Activated naive CD8-positive, alpha-beta T cell treated with anti-CD3 and anti-CD28 coated beads, Interleukin-2, amount 10 ng/mL, durations not matched to agents 7 days and 5 days (primary cell): ENCODE measurements at regions not wholly inside any gene's neighbourhood (a gene's known extent, or its start where the extent isn't known, plus 50 kb on each side); places are given as distances from the start of the nearest gene placed in this dataset.

ENCODE experiments used
- ATAC-seq: fragments of 150-1000 bp; cut with Tn5 transposase; one replicate; pipeline ENCODE4 v1.10.0; 2021; ENCODE audit warnings: low read depth, moderate library complexity
- POLR2A ChIA-PET: fragments of 350-600 bp; sonication (Branson Sonifier 250); formaldehyde crosslinking; loops from one replicate; lab custom pipeline; 2021; ENCODE audit warnings: antibody characterized with exemption; lab: Charles Lee
- DNase-seq: peaks from one replicate; pipeline ENCODE4 v3.0.0; 2021
- H3K27ac Mint-ChIP-seq: one replicate; pipeline ENCODE4 v1.8.0; 2022; ENCODE audit warnings: mild to moderate bottlenecking, mixed read lengths
- H3K27me3 Mint-ChIP-seq: one replicate; pipeline ENCODE4 v1.8.0; 2022; ENCODE audit warnings: mild to moderate bottlenecking, moderate library complexity, mixed read lengths
- H3K36me3 Mint-ChIP-seq: one replicate; pipeline ENCODE4 v1.8.0; 2021; ENCODE audit warnings: mild to moderate bottlenecking, mixed read lengths
- H3K4me1 Mint-ChIP-seq: one replicate; pipeline ENCODE4 v1.8.0; 2021; ENCODE audit warnings: mixed read lengths
- H3K4me3 Mint-ChIP-seq: one replicate; pipeline ENCODE4 v1.8.0; 2022; ENCODE audit warnings: mild to moderate bottlenecking, moderate library complexity, mixed read lengths
- H3K9me3 Mint-ChIP-seq: one replicate; pipeline ENCODE4 v1.8.0; 2021; ENCODE audit warnings: mixed read lengths

DNA sequence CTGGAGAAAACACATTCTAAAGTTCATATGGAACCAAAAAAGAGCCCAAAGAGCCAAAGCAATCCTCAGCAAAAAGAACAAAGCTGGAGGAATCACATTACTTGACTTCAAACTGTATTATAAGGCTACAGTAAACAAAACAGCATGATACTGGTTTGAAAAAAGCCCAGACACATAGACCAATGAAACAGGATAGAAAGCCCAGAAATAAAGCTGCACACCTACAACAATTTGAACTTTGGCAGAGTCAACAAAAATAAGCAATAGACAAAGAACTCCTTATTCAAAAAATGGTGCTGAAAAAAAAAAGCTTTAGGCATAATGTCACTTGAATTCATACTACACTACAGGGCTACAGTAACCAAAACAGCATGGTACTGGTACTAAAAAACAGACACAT, 289.6 kb downstream of the NR4A2 start:
- POLR2A ChIA-PET, result no interaction called here

DNA sequence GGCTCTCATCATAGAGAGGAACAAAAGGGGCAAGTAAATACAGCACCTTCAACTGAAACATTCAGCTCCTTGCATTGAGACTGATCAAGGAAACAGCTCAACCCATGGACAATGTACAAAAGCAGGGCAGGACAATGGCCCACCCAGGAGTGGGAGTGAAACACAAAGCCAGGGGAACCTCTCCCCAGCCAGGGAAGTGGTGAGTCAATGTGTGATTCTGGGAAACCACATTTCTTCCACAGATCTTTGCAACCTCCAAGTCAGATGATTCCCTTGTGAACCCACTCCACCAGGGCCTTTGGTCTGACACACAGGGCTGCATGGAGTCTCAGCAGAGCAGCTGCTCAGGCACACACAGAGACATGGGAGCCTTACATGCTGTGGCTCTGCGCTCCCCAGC, 294.5 kb downstream of the NR4A2 start:
- H3K27me3 Mint-ChIP-seq, result no peaks in the 10 kb centered on the region
- H3K9me3 Mint-ChIP-seq, result peaks cover 1% of the 10 kb centered on the region
- no peaks in the 10 kb centered on the region for H3K36me3 Mint-ChIP-seq
- POLR2A ChIA-PET, result no interaction called here
- H3K4me1 Mint-ChIP-seq, result no peaks in the 10 kb centered on the region
- H3K4me3 Mint-ChIP-seq, result no peak overlapping the region
- no peak for ATAC-seq
- DNase-seq, result no peak
- no peak overlapping the region for H3K27ac Mint-ChIP-seq

More for the DNA sequence above, 289.6 kb downstream of the NR4A2 start:
- Mint-ChIP-seq H3K27me3 (no peaks in the 10 kb centered on the region), H3K4me3 (no peak overlapping the region), H3K4me1 (no peaks in the 10 kb centered on the region), H3K9me3 (peaks cover 1% of the 10 kb centered on the region), H3K27ac (no peak overlapping the region), H3K36me3 (no peaks in the 10 kb centered on the region)
- no peak for ATAC-seq
- no peak for DNase-seq

DNA sequence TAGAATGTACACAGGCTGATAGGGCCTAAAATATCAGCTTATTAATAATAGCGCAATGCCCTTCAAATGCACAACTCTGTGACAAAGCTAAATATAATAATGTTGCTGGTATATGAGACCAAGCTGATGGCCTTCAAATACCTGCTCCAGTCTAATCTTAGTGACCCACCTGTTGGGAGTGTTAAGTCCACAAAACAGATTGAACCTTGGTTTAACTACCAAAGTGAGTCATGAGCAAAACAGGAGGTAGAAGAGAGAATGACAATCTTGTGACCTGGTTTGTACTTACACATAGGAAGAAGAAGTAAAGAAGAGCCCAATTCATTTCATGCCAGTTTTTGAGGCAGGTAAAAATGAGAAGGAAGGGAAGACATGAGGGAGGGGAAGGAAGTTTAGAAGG, 295.0 kb downstream of the NR4A2 start:
- H3K36me3 Mint-ChIP-seq, result no peaks in the 10 kb centered on the region
- DNase-seq (no peak), ATAC-seq (no peak)

DNA sequence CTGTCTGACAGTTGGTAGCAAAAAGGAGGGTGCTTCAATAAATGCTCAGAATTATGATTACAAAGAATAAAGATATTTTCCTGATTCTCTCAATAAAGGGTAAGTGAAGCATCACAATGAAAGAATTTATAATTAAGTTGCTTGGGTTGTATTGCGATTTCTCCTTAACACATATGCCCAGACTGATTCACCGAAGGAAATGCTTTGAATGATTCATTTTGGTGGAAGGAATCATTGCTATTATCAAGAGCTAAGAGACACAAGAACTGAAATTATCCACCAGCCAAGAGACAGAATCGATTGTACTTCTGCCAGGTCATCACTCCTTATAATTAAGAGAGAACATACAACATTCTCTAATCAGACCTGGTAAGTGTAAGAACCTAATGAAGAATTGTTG, 301.4 kb downstream of the NR4A2 start:
- DNase-seq, result no peak
- Mint-ChIP-seq H3K27ac (no peak overlapping the region), H3K27me3 (no peaks in the 10 kb centered on the region), H3K4me3 (no peak overlapping the region), H3K9me3 (no peaks in the 10 kb centered on the region), H3K36me3 (no peaks in the 10 kb centered on the region), H3K4me1 (no peaks in the 10 kb centered on the region)
- no peak for ATAC-seq
- POLR2A ChIA-PET, result no interaction called here

More for the DNA sequence above, 295.0 kb downstream of the NR4A2 start:
- H3K4me3 Mint-ChIP-seq, result no peak overlapping the region
- H3K4me1 Mint-ChIP-seq, result no peaks in the 10 kb centered on the region
- H3K9me3 Mint-ChIP-seq, result peaks cover 1% of the 10 kb centered on the region
- no peak overlapping the region for H3K27ac Mint-ChIP-seq
- POLR2A ChIA-PET, result no interaction called here
- no peaks in the 10 kb centered on the region for H3K27me3 Mint-ChIP-seq

DNA sequence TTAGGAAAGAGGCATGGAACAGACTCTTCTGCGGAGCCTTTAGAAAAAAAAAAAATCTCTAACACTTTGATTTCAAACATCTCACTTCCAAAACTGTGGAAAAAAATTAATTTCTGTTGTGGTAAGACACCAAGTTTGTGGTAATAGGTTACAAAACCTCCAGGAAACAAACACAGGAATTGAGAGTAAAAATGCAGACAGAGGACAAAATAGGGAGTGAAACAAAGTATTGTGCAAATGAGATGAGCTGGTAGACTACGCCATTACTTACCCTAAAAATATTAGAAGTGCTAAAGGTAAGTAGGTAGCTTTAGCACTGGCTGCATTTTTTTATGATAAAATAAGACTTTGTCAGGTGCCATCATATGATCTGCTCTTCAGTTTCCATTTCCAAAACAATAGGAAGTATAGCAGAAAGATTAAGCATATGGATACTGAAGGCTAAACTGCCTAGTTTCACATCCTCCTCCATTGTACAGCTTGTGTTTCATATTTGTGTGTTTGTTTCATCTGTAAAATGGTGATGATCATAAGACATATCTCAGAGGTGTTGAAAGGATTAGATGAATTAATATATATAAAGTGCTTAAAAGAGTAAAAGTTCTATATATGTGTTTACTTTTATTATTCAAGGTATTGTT, 309.2 kb downstream of the NR4A2 start:
- POLR2A ChIA-PET, result no interaction called here

DNA sequence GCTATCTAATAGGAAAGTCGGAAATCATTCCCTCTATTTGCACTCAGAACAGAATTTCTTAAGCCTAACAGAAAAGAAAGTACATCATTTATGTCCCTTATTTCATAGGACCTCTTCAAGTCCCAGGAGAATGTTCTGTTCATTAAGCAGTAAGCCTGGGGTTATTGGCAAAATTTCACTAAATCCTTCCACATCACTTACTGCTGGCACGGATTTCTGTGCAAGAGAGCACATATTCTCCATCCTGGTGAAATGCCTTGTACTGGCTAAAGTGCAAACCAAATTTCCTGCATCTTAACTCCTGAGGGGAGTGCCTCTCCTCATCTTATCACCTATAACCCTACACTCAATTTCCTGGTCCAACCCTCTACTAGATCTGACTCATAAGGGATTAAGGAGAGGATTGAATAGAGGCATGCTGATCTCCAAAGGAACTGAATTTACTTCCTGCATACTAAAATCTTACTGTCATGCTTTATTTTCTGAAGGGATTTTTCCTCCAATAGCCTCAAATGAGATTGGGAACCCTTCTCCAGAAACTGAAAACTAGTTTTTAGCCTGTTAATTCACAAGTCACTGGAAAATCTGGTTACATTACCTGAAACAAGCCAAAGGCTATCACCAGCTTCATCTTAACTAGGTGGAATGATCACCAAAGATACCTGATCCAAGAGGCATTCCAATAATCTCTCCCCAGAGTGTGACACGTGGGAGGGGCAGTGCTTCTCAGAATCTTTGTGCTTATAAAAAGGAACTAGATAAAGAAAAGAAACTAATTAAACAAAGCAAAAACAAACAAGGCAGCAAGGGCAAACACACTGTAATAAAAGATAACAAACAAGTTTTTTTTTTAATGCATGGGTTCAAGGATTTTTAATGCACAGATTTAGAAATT, 311.1 kb downstream of the NR4A2 start:
- no peaks in the 10 kb centered on the region for H3K36me3 Mint-ChIP-seq
- H3K4me3 Mint-ChIP-seq, result no peak overlapping the region
- no peak for DNase-seq
- no peak for ATAC-seq
- no peaks in the 10 kb centered on the region for H3K27me3 Mint-ChIP-seq
- no peaks in the 10 kb centered on the region for H3K4me1 Mint-ChIP-seq
- POLR2A ChIA-PET, result no interaction called here
- H3K9me3 Mint-ChIP-seq, result no peaks in the 10 kb centered on the region
- no peak overlapping the region for H3K27ac Mint-ChIP-seq

More for the DNA sequence above, 309.2 kb downstream of the NR4A2 start:
- Mint-ChIP-seq H3K4me3 (no peak overlapping the region), H3K4me1 (no peaks in the 10 kb centered on the region), H3K36me3 (no peaks in the 10 kb centered on the region), H3K27ac (no peak overlapping the region), H3K9me3 (no peaks in the 10 kb centered on the region), H3K27me3 (no peaks in the 10 kb centered on the region)
- ATAC-seq (no peak), DNase-seq (no peak)

DNA sequence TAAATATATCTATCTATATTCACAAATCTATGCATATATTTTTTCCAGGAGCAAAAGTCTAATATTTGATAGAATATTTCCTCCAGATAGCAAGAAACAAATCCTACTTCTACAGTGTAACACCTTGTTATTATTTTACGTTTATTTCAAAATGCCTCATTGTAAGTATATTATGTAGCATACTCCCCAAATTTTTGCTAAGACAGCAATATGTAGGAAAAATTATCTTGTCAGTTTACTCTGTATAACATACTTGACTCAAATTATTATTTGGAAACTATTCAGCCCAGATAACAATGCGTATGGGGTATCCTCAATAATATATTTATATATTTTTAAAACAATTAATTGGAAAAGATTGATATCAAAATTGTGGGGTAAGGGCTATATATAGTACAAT, 313.2 kb downstream of the NR4A2 start:
- POLR2A ChIA-PET, result no interaction called here
- Mint-ChIP-seq H3K4me1 (no peaks in the 10 kb centered on the region), H3K9me3 (no peaks in the 10 kb centered on the region), H3K36me3 (no peaks in the 10 kb centered on the region), H3K27me3 (no peaks in the 10 kb centered on the region), H3K27ac (no peak overlapping the region), H3K4me3 (no peak overlapping the region)
- no peak for DNase-seq
- no peak for ATAC-seq

DNA sequence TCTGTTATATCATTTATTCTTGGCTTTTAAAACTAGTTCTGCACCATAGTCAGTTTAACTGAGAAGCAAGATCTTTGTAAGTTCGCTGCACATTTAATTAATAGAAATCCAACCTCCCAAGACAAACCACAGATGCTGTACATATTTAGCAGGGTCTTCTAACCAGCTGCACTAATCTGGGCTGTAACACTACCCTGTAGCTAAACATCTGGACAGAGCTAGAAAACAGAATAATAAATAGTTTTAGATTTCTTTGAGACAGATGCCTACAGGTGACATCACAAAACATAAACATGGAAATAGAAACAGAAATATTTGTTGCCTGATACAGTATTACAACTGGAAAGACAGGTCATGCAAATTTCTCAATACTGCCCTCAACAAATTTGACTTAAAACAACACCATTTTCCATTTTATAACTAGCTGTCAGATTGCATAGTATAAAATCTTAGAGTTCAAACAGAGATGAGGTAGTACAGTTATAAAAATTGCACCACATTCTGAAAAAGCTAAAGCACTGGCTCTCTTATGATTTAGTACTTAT, 315.1 kb downstream of the NR4A2 start:
- DNase-seq, result no peak
- no peak for ATAC-seq
- Mint-ChIP-seq H3K4me1 (no peaks in the 10 kb centered on the region), H3K4me3 (no peak overlapping the region), H3K27ac (no peak overlapping the region), H3K36me3 (no peaks in the 10 kb centered on the region), H3K27me3 (no peaks in the 10 kb centered on the region), H3K9me3 (no peaks in the 10 kb centered on the region)
- POLR2A ChIA-PET, result no interaction called here

DNA sequence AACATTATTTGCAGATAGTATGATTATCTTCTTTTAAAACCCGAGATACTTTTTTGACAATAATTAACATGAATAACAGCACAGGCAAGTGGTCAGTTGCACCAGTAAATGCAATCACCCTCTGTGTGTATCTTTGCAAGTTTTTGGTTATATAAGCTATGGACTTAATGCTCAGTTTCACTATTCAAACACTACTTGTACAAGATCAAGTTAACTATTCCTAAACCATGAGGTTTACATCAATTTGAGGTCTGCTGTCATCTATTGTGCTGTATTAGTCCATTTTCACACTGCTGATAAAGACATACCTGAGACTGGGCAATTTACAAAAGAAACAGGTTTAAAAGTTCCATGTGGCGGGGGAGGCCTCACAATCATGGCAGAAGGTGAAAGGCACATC, 323.2 kb downstream of the NR4A2 start:
- no peak overlapping the region for H3K27ac Mint-ChIP-seq
- no peaks in the 10 kb centered on the region for H3K4me1 Mint-ChIP-seq
- H3K9me3 Mint-ChIP-seq, result peaks cover 4% of the 10 kb centered on the region
- ATAC-seq (no peak), DNase-seq (no peak)
- no peaks in the 10 kb centered on the region for H3K36me3 Mint-ChIP-seq
- no peaks in the 10 kb centered on the region for H3K27me3 Mint-ChIP-seq
- POLR2A ChIA-PET, result no interaction called here
- no peak overlapping the region for H3K4me3 Mint-ChIP-seq

DNA sequence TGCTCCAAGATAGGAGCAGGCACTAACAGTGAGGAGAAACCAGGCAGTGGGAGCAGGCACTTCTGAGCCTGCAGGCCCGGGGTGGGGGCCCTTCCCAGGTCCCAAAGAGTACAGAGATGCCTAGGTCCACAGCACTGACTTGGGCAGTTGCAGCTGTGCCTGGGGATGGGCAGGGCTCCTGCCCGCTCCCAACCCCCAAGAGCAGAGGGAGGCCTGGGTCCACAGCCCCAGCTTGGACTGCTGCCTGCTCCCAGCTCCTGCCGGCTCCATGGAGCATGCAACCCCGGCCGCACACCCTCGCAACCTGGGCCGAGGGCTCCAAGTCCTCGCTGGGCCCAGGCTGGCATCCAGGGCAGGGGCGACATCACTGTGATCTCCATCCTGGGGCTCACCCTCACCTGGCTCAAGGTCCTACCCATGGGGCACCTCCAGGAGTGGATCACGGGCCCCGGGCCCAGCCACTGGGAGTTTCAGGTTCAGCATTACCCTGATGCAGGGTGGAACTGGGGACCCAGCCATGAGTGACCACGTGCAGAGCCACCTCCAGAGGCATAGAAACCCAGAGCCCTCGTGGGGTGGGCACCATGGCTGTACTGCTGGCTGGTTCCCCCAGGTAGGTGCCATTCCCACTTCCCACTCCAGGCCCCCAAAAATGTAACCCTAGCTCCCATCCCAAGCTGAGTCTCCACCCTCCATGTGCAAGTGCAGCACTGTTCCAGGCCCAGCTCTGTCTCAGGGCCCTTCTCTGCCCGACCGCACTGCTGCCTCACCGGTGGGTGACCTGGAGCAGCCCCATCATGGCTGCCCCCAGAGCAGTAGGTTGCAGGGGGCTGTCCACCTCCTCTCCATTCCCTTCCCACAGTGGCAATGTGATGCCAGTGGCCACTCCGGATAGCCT, 325.6 kb downstream of the NR4A2 start:
- Mint-ChIP-seq H3K36me3 (no peaks in the 10 kb centered on the region), H3K4me1 (no peaks in the 10 kb centered on the region), H3K4me3 (no peak overlapping the region), H3K27ac (no peak overlapping the region), H3K9me3 (peaks cover 4% of the 10 kb centered on the region), H3K27me3 (no peaks in the 10 kb centered on the region)
- DNase-seq, result no peak
- POLR2A ChIA-PET, result no interaction called here
- ATAC-seq, result no peak

DNA sequence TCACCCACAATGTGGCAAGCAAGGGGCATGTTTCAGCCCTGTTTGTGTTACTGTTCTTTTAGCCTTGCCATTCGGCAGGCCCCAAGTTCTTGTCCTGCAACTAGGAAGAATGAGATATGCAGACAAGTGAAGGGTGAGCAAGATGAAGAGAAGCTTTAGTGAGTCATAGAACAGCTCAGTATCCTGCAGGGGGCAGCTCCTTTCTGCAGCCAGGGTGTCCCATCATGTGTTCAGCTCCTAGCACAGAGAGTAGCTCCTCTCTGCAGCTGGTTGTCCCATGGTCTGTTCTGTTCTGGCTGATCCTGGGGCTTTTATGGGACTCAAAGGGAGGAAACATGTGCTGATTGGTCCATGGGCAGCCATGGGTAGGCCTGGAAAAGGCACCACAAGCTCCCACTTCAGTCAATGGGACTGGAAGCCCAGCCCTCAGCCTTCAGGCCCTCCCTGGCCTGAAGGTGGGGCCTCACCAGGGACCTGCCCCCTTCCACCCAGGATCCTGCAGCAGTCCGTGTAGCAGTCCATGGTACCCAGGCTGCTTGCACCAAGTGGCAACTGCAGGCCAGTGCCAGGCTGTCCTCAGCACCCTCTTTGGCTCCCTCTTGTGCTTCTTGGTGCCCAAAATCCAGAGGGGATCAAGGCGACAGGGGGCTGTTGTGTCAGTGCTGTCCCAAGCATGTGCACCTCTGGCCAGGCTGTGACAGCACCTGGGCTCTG, 326.4 kb downstream of the NR4A2 start:
- no peak overlapping the region for H3K27ac Mint-ChIP-seq
- no peak overlapping the region for H3K4me3 Mint-ChIP-seq
- POLR2A ChIA-PET, result no interaction called here
- peaks cover 4% of the 10 kb centered on the region for H3K9me3 Mint-ChIP-seq
- H3K36me3 Mint-ChIP-seq, result no peaks in the 10 kb centered on the region
- ATAC-seq (no peak), DNase-seq (no peak)
- H3K27me3 Mint-ChIP-seq, result no peaks in the 10 kb centered on the region
- no peaks in the 10 kb centered on the region for H3K4me1 Mint-ChIP-seq

DNA sequence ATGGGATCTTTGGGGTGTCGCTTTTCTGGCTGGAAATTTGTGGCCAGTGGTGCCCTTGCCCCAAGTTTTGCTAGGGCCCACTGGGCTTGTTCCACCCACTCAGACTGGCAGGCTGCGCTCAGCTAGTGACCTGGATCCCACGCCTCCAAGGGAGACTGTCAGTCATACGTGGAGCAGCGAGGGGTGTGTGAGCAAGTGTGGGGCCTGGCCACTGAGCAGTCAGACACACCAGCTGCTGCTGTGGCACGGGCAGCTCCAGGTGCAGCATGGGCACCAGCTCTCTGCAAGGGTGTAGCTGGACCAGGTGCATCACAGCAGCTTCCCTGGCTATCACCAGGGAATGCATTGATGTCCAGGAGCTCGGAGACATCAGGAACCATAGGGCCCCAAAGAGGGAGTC, 327.0 kb downstream of the NR4A2 start:
- no peaks in the 10 kb centered on the region for H3K27me3 Mint-ChIP-seq
- H3K4me1 Mint-ChIP-seq, result no peaks in the 10 kb centered on the region
- POLR2A ChIA-PET, result no interaction called here
- ATAC-seq (no peak), DNase-seq (no peak)
- no peak overlapping the region for H3K27ac Mint-ChIP-seq
- peaks cover 4% of the 10 kb centered on the region for H3K9me3 Mint-ChIP-seq
- H3K4me3 Mint-ChIP-seq, result no peak overlapping the region
- no peaks in the 10 kb centered on the region for H3K36me3 Mint-ChIP-seq

DNA sequence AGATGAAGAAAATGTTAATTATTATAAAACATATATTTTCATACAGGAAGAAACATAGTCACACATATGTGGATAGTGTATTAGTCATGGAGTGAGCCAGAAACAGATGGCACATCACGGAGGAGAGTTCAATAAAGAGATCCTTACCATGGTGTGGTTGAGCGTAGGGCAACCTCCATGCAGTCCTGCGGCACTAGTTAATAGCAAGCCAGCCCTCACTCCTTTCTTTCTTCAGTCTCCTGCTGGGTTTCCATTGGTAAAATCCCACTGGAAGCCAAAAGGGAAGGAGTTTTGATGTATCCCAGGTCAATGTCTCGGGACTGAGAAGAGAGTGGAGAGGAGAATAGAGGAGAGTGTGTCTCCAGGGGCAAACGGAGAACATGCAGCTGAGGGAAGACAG, 328.1 kb downstream of the NR4A2 start:
- Mint-ChIP-seq H3K27me3 (no peaks in the 10 kb centered on the region), H3K27ac (no peak overlapping the region), H3K9me3 (peaks cover 4% of the 10 kb centered on the region), H3K4me1 (no peaks in the 10 kb centered on the region), H3K36me3 (no peaks in the 10 kb centered on the region), H3K4me3 (no peak overlapping the region)
- ATAC-seq, result no peak
- DNase-seq, result no peak
- POLR2A ChIA-PET, result no interaction called here
